Hematopoietic multipotent progenitor cell treated with erythropoietin and hydrocortisone succinate and interleukin-3 and kit ligand, for 15 days (in vitro differentiated cells): ENCODE measurements at regions not wholly inside any gene's neighbourhood (a gene's known extent, or its start where the extent isn't known, plus 50 kb on each side); places are given as distances from the start of the nearest gene placed in this dataset.

Experiments used
- DNase-seq: peaks from one replicate; pipeline ENCODE4 v3.0.0-alpha.2; 2015; ENCODE audit warnings: low spot score

GRCh38 chr1:57866998-57867397 lies 443.1 kb upstream of the DAB1 start:
- DNase-seq: no peak

GRCh38 chr1:57860931-57861565 lies 437.2 kb upstream of the DAB1 start:
- DNase-seq: no peak

GRCh38 chr1:57860325-57860724 lies 436.5 kb upstream of the DAB1 start:
- DNase-seq: no peak

- DNase-seq: no peak
These were observed 434.9 kb upstream of the DAB1 start for GRCh38 chr1:57858740-57859139.

DNA sequence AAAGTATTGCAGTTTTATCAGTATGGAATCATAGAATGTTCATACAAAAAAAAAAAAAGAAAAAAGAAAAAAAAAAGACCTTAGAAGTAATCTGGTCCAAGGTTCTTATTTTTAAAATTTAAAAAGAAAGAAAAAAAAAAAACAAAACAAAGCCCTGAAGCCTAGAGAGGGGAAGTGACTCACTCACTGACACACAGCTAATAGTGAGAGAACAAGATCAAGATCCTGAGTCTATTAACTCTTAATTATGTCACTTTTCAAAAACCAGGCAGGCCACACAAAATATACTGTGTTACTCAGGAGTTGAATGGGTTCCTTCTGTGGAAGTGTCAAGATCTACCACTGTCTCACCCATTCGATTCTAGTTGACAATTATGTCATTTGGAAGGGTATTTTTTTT lies 433.9 kb upstream of the DAB1 start:
- no peak for DNase-seq

GRCh38 chr1:57854436-57854835 lies 430.6 kb upstream of the DAB1 start:
- DNase-seq: no peak

- no peak for DNase-seq
These were observed 426.5 kb upstream of the DAB1 start for GRCh38 chr1:57850176-57850940.

DNA sequence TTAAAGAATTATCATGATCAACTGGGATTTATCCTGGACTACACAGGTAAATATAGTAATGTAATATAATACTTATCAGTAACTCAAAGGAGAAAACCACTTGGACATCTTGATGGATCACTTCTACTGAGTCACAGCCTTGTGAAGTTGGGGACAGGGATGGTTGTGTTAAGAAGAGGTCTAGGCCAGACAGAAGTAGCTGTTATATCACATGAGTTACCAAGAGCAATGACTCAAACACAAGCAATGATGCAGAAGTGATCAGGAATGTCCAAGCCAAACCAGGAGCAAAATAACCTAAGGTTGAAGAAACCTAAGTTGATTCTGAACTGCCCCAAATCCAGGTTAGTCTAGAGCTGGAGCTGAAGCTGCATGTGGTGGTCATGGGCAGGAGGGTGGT lies 424.5 kb upstream of the DAB1 start:
- DNase-seq: no peak

DNA sequence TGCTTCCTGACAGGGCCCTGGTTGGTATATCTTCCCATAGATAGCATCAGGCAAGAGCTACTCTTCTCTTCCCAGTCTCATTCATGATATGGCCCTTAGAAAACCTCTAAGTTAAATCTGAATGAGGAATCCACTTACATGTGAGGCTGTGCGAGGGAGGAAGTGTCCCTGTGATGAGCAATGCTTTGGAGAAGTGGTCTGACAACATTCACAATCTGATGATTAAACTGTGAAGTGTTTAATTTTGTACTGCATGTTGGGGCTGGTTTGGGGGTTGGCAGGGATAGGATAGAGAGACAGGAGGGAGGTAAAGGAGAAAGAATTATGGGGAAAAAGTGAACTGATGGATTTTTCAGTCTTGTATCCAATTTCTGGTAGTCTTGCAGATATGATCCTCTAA lies 421.2 kb upstream of the DAB1 start:
- DNase-seq: no peak

GRCh38 chr1:57844382-57844980 lies 420.6 kb upstream of the DAB1 start:
- no peak for DNase-seq

GRCh38 chr1:57843760-57844159 lies 419.9 kb upstream of the DAB1 start:
- no peak for DNase-seq

- no peak for DNase-seq
These were observed 415.7 kb upstream of the DAB1 start for GRCh38 chr1:57839526-57839925.

GRCh38 chr1:57839067-57839466 lies 415.2 kb upstream of the DAB1 start:
- no peak for DNase-seq

DNA sequence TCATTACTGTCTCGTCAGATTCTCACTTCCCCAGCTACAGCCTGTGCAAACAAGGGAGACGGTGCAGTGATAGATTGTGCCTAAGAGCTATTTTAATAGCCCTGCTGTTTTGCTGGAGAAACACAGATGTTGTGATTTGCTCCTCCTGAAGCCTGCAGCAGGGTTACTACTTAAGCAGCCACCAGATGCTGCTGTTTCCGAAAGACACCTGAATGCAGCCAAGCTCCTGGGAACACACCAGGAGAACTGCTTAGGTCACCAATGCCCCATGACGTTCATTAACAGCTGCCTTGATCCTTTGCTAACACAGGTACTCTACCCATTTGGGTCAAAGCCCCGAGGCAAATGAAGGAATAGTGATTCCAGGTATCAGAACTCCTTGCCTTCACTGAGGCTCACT lies 411.8 kb upstream of the DAB1 start:
- DNase-seq: no peak

- no peak for DNase-seq
These were observed 409.4 kb upstream of the DAB1 start for GRCh38 chr1:57833296-57833695.

DNA sequence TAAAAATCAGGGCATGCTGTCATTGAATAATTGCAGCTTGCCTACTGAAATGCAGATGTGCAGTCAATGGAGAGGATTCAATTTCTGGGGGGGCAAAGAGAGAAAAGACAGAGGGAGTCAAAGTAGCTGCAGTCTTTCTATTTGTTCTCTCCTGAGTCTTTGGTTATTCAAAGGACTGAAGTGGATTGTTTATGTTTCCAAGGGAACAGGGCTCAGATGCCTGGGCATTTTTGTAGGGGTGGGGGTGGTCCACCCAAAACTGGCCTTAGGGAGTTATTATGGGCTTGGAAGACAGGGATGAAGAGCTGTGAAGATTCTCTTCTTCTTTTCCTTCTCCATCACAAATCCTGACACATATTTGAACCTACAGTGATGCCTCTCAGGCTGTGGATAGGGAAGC lies 408.8 kb upstream of the DAB1 start:
- DNase-seq: no peak

GRCh38 chr1:57831624-57832023 lies 407.8 kb upstream of the DAB1 start:
- no peak for DNase-seq

DNA sequence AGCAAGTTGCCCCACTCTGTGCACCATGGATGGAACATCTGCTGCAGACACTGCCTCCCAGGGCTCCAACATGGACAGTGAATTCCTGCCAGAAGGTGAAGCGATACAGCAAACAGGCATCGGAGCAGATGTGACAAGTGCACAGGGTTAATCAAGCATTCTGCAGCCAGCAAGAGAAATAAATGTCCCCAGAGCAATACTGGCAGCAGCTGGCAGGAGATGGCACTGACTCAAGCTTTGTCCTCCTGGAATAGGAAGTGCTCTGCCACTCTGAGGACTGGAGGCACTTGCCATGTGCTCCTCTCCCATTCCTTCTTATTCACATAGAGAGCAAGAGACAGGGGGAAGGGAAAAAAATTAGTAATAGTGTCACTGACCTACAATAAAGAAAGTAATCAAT lies 402.7 kb upstream of the DAB1 start:
- DNase-seq: no peak

GRCh38 chr1:57824535-57824934 lies 400.7 kb upstream of the DAB1 start:
- no peak for DNase-seq

- DNase-seq: no peak
These were observed 396.7 kb upstream of the DAB1 start for GRCh38 chr1:57820356-57821095.

DNA sequence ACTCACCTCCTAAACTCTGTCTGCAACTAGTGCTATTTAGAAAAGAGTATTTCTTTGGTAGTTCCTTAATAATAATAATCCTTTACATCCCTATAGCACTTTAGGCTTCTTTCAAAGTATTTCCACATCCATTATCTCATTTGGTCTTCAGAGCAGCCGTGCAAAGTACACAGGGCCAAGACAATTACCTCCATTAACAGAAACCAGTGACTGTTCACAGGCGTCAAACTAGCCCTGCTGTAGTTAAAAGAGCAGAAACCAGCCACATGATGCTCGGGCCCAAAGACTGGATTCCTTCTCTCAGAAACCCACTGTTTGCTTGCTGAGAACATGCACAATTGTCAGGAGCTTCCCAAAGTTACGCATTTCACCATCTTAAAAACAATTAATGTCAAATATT lies 396.0 kb upstream of the DAB1 start:
- DNase-seq: no peak

- DNase-seq: no peak
These were observed 379.7 kb upstream of the DAB1 start for GRCh38 chr1:57803586-57803985.

DNA sequence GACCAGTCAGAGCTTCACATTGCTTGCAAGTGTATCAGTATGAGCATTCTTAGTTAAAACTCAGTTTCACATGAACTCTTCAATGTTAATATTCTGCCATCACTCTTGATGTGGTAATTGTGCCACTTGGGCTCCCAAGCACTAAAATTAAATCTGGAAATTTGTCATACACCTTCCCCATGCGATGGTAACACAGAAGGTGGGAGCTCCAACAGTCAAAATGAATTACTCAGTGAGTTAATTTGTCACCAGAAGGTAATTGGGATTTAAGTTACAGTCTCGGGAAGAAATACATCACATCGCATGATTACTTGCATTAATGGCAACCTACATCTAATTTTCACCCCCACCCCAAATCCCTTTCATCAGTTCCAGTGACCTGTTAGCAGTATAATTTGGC lies 376.5 kb upstream of the DAB1 start:
- DNase-seq: no peak
